Ascending aorta (tissue), 2 donors: ENCODE measurements at regions not wholly inside any gene's neighbourhood (a gene's known extent, or its start where the extent isn't known, plus 50 kb on each side); places are given as distances from the start of the nearest gene placed in this dataset.

ENCODE experiments used
- DNase-seq, 2 donors: peaks; one replicate each; pipeline ENCODE4 v3.0.0-alpha.2; 2019; ENCODE audit warnings: low spot score in 2 of 2
- H3K27ac ChIP-seq, 2 donors: fragments of 200-600 bp; sonication (generic); one replicate each; pipeline ENCODE4 v1.5.1; 2016 to 2017; ENCODE audit warnings: mild to moderate bottlenecking in 1 of 2
- H3K27me3 ChIP-seq: fragments of 200-600 bp; sonication (generic); one replicate; pipeline ENCODE4 v1.5.1; 2017
- H3K36me3 ChIP-seq, 2 donors: fragments of 200-600 bp; sonication (generic); one replicate each; pipeline ENCODE4 v1.5.1; 2016
- H3K4me1 ChIP-seq, 2 donors: fragments of 200-600 bp; sonication (generic); one replicate each; pipeline ENCODE4 v1.5.1; 2016 to 2017; ENCODE audit warnings: mild to moderate bottlenecking in 1 of 2
- H3K4me3 ChIP-seq, 2 donors: fragments of 200-600 bp; sonication (generic); one replicate each; pipeline ENCODE4 v1.5.1; 2016 to 2017; ENCODE audit warnings: mild to moderate bottlenecking in 1 of 2
- H3K9me3 ChIP-seq, 2 donors: fragments of 200-600 bp; sonication (generic); one replicate each; pipeline ENCODE4 v1.5.1; 2016
- intact Hi-C: fragments of 100-400 bp; cut with DNase I; formaldehyde crosslinking; loops from one replicate; pipeline ENCODE4 v1.15.1; 2023
- TF ChIP-seq, protein P1 (sequence below), 3 experiments: fragments of 200-600 bp in 2 of 3; fragments of 450-650 bp in 1 of 3; sonication (generic) in 2 of 3; IDR thresholded peaks; one replicate each; pipeline ENCODE4 v1.5.1; 2016 to 2019; ENCODE audit warnings: antibody characterized with exemption in 3 of 3, mild to moderate bottlenecking in 1 of 3, moderate library complexity in 1 of 3

DNA sequence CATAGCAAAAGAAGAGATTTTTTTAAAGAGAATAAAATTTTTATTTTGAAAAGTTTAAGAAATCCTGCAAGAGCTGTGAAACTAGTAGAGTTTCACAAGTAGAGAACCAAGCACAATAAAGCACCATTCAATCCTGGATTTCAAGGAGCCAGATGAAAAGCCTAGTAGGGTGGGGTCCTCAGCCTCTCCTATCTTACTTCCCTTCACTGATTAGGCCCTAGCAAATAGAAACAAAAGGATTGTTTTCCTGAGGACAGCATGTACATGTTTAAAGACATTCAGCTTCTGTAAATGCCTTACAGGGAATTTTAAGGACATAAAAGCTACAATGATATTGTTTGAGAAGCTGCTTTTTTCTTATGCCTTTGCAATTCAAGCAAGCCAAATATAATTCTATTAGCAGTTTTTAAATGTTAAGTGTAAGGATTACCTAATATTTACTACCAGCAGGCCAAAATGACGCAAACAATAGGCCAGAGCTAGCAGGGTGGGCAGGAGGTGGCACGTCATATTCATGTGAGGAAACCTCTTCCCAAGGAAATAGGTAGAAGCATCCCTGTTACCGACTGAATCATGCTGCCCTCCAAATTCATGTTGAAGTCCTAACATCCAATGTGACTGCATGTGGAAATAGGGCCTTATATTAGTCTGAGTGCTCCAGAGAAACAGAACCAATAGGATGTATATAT, 337.6 kb downstream of the MLLT3 start:
- Histone ChIP-seq H3K4me1 (no peaks in the 10 kb centered on the region), H3K36me3 (no peaks in the 10 kb centered on the region), H3K27me3 (no peaks in the 10 kb centered on the region), H3K9me3 (no peaks in the 10 kb centered on the region), H3K27ac (no peak overlapping the region), H3K4me3 (no peak overlapping the region)
- intact Hi-C loops = no loop called here
- TF ChIP-seq, protein P1, sequence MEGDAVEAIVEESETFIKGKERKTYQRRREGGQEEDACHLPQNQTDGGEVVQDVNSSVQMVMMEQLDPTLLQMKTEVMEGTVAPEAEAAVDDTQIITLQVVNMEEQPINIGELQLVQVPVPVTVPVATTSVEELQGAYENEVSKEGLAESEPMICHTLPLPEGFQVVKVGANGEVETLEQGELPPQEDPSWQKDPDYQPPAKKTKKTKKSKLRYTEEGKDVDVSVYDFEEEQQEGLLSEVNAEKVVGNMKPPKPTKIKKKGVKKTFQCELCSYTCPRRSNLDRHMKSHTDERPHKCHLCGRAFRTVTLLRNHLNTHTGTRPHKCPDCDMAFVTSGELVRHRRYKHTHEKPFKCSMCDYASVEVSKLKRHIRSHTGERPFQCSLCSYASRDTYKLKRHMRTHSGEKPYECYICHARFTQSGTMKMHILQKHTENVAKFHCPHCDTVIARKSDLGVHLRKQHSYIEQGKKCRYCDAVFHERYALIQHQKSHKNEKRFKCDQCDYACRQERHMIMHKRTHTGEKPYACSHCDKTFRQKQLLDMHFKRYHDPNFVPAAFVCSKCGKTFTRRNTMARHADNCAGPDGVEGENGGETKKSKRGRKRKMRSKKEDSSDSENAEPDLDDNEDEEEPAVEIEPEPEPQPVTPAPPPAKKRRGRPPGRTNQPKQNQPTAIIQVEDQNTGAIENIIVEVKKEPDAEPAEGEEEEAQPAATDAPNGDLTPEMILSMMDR (IDR thresholded peaks at IDR 0.05) = no peak
- DNase-seq = no peak

DNA sequence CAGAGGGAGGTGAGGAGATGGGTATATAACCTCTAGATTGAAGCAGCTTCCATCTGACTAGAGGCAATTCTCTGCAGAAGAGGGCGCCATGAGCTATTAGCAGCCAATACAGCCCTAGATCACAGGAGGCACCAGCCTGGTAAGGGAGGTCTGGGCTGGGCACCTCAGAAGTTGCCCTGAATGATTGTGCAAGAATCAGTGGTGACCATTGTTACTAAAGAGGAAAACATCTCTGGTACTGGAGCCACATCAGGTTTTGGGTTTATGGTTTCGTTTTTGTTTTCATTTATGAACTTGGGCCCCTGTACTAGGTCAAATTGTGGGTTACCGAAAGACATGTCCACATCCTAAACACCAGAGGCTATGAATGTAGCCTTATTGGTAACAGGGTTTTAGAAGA, 342.0 kb downstream of the MLLT3 start:
- Histone ChIP-seq H3K4me1 (no peaks in the 10 kb centered on the region), H3K9me3 (no peaks in the 10 kb centered on the region), H3K27me3 (no peaks in the 10 kb centered on the region), H3K4me3 (no peak overlapping the region), H3K36me3 (no peaks in the 10 kb centered on the region), H3K27ac (no peak overlapping the region)
- TF ChIP-seq, protein P1 (IDR thresholded peaks at IDR 0.05) = no peak
- intact Hi-C loops = no loop called here
- no peak for DNase-seq

DNA sequence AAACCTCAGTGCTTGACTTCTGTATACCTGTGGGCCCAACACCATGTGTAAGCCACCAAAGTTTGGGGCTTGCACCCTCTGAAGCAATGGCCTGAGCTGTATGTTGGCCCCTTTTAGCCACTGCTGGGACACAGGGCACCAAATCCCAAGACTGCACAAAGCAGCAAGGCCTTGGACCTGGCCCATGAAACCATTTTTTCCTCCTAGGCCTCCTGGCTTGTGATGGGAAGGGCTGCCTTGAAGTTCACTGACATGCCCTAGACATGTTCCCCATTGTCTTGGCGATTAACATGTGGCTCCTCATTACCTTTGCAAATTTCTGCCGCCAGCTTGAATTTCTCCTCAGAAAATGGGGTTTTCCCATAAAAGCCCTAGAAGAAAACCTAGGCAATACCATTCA, 345.5 kb downstream of the MLLT3 start:
- DNase-seq = no peak
- Histone ChIP-seq H3K4me1 (no peaks in the 10 kb centered on the region), H3K9me3 (no peaks in the 10 kb centered on the region), H3K36me3 (no peaks in the 10 kb centered on the region), H3K27ac (no peak overlapping the region), H3K27me3 (no peaks in the 10 kb centered on the region), H3K4me3 (no peak overlapping the region)
- TF ChIP-seq, protein P1 (IDR thresholded peaks at IDR 0.05) = no peak
- intact Hi-C loops = no loop called here

DNA sequence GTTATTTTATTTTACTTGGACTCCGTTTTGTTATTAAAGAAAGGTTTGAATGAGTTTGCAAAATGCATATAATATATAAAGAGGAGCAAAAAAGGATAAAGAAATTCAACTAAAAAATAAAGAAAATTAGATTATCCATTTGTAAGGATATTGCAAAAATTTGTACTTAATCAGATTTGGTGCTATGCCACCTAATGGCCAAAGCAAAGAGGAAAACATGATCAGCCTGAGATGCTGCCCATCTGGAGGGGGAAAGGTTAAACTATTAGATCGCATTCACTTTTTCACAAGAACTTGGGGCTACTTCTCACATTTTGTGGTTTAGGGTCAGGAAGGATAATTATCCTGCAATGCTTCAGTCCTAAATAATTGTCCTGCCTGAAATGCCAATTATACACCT, 350.6 kb downstream of the MLLT3 start:
- H3K27me3 ChIP-seq = no peaks in the 10 kb centered on the region
- no peak overlapping the region for H3K4me3 ChIP-seq
- H3K4me1 ChIP-seq = no peaks in the 10 kb centered on the region
- intact Hi-C loops = no loop called here
- H3K36me3 ChIP-seq = no peaks in the 10 kb centered on the region
- no peak for DNase-seq
- TF ChIP-seq, protein P1 (IDR thresholded peaks at IDR 0.05) = no peak
- H3K9me3 ChIP-seq = no peaks in the 10 kb centered on the region
- no peak overlapping the region for H3K27ac ChIP-seq

DNA sequence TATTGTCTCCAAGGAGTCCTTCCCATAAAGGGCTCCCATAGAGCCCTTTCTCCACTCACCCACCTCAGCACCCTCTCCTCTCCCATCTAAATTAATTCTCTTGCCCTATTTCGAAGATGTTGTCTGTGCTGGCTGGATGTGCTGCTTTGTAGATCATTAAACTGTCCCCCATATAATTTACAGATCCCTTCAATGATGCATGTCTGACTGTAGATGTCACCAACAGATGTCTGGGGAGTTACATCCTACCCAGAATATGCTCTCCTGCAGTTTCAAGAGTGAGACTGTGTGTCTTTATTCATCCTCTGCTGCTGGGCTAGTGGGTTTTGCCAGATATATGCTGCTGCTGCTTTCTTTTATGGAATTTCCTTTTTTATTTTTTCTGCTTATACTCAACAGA, 351.2 kb downstream of the MLLT3 start:
- H3K36me3 ChIP-seq = no peaks in the 10 kb centered on the region
- no peak for DNase-seq
- intact Hi-C loops = no loop called here
- no peaks in the 10 kb centered on the region for H3K27me3 ChIP-seq
- H3K27ac ChIP-seq = no peak overlapping the region
- TF ChIP-seq, protein P1 (IDR thresholded peaks at IDR 0.05) = no peak
- no peaks in the 10 kb centered on the region for H3K4me1 ChIP-seq
- no peaks in the 10 kb centered on the region for H3K9me3 ChIP-seq
- H3K4me3 ChIP-seq = no peak overlapping the region

DNA sequence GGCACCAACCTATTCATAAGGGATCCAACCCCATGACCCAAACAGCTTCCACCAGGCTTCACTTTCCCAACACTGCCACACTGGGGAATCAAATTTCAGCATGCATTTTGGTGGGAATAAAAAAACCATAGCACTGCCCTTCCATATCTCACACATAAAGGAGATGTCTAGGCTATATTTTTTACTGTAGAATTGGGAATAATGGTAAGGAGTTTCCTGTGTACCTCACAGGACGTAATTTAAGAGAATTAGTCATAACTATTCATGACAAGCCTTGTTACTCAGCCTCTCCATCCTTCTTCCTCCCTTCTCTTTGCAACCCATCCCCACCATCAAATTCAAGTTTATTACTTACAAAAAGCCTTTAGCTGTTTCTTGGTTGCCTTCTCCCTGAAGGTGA, 352.1 kb downstream of the MLLT3 start:
- Histone ChIP-seq H3K4me3 (no peak overlapping the region), H3K27me3 (no peaks in the 10 kb centered on the region), H3K36me3 (no peaks in the 10 kb centered on the region), H3K4me1 (no peaks in the 10 kb centered on the region), H3K9me3 (no peaks in the 10 kb centered on the region), H3K27ac (no peak overlapping the region)
- intact Hi-C loops = no loop called here
- no peak for DNase-seq
- TF ChIP-seq, protein P1 (IDR thresholded peaks at IDR 0.05) = no peak
